HG02870 (cell line): ENCODE measurements at regions not wholly inside any gene's neighbourhood (a gene's known extent, or its start where the extent isn't known, plus 50 kb on each side); places are given as distances from the start of the nearest gene placed in this dataset.
"Not testable (repeated sequence)": the region's sequence is repeated elsewhere in the genome, so short reads cannot be mapped to it uniquely, and the experiment has no call there.

Experiments
- ATAC-seq: cut with Tn5 transposase; IDR thresholded peaks from one replicate; pipeline ENCODE4 v1.9.1; 2021; ENCODE audit warnings: mild to moderate bottlenecking, moderate library complexity; ENCODE audit not compliant: unreplicated experiment

- no peak for ATAC-seq
Measured at GRCh38 chr21:18803624-18804023, 400.0 kb upstream of the TMPRSS15 start.

- no peak for ATAC-seq
Measured at GRCh38 chr21:18810136-18810535, 406.6 kb upstream of the TMPRSS15 start.

- no peak for ATAC-seq
Measured at GRCh38 chr21:18812308-18812707, 408.7 kb upstream of the TMPRSS15 start.

- ATAC-seq: no peak
Measured at GRCh38 chr21:18819507-18819906, 415.9 kb upstream of the TMPRSS15 start.

GRCh38 chr21:18826562-18826961 lies 423.0 kb upstream of the TMPRSS15 start:
- no peak for ATAC-seq

GRCh38 chr21:18831942-18832676 lies 428.5 kb upstream of the TMPRSS15 start:
- ATAC-seq: no peak

GRCh38 chr21:18832950-18833349 lies 429.4 kb upstream of the TMPRSS15 start:
- no peak for ATAC-seq

GRCh38 chr21:18834121-18834520 lies 430.5 kb upstream of the TMPRSS15 start:
- not testable (repeated sequence) for ATAC-seq

GRCh38 chr21:18840239-18840638 lies 436.7 kb upstream of the TMPRSS15 start:
- no peak for ATAC-seq

- ATAC-seq: not testable (repeated sequence)
Measured at GRCh38 chr21:18857606-18858005, 454.0 kb upstream of the TMPRSS15 start.

GRCh38 chr21:18869104-18869503 lies 465.5 kb upstream of the TMPRSS15 start:
- no peak for ATAC-seq

- no peak for ATAC-seq
Measured at GRCh38 chr21:18877917-18878316, 474.3 kb upstream of the TMPRSS15 start.

- ATAC-seq: no peak
Measured at GRCh38 chr21:18887922-18888602, 484.5 kb upstream of the TMPRSS15 start.

- ATAC-seq: no peak
Measured at GRCh38 chr21:18893406-18893805, 489.8 kb upstream of the TMPRSS15 start.

- ATAC-seq: no peak
Measured at GRCh38 chr21:18894387-18894786, 490.8 kb upstream of the TMPRSS15 start.

- ATAC-seq: no peak
Measured at GRCh38 chr21:18899261-18899660, 495.7 kb upstream of the TMPRSS15 start.

GRCh38 chr21:18902660-18903059 lies 499.1 kb upstream of the TMPRSS15 start:
- ATAC-seq: no peak

- ATAC-seq: no peak
Measured at GRCh38 chr21:18907076-18907475, 503.5 kb upstream of the TMPRSS15 start.

- ATAC-seq: no peak
Measured at GRCh38 chr21:18908641-18909040, 505.1 kb upstream of the TMPRSS15 start.

GRCh38 chr21:18913914-18914313 lies 510.3 kb upstream of the TMPRSS15 start:
- ATAC-seq: no peak

- no peak for ATAC-seq
Measured at GRCh38 chr21:18914570-18914969, 511.0 kb upstream of the TMPRSS15 start.

GRCh38 chr21:18917622-18918021 lies 514.0 kb upstream of the TMPRSS15 start:
- ATAC-seq: no peak
